PC-9 (cell line): ENCODE measurements at regions not wholly inside any gene's neighbourhood (a gene's known extent, or its start where the extent isn't known, plus 50 kb on each side); places are given as distances from the start of the nearest gene placed in this dataset.

Source experiments
- BruUV-seq: library from RNA; stranded (reverse); fragments of 400-500 nt; replicated peaks from 2 replicates; lab custom pipeline; 2021; lab: Mats Ljungman, UMichigan
- CTCF ChIA-PET: fragments of 300-600 bp; sonication (Branson Sonifier 250); formaldehyde crosslinking; loops from one replicate; lab custom pipeline; 2022; ENCODE audit warnings: antibody characterized with exemption; lab: Charles Lee
- POLR2A ChIA-PET: fragments of 300-600 bp; sonication (Branson Sonifier 250); formaldehyde crosslinking; loops from one replicate; lab custom pipeline; 2022; ENCODE audit warnings: antibody characterized with exemption; ENCODE audit not compliant: unreplicated experiment; lab: Charles Lee
- DNase-seq, 2 experiments: peaks; one replicate each; pipeline versions ENCODE4 v3.0.0 to v3.0.0-alpha.2; 2015 to 2022; ENCODE audit warnings: mixed read lengths in 1 of 2
- H2AFZ ChIP-seq: fragments of 200-600 bp; sonication (generic); 2 replicates; pipeline ENCODE4 v1.8.1; 2017; ENCODE audit warnings: antibody characterized with exemption
- H3F3A ChIP-seq: fragments of 200-600 bp; sonication (generic); 2 replicates; pipeline ENCODE4 v1.8.1; 2017; ENCODE audit warnings: antibody characterized with exemption, mild to moderate bottlenecking, low read depth; ENCODE audit not compliant: insufficient read depth
- H3K27ac ChIP-seq: fragments of 200-600 bp; sonication (generic); 2 replicates; pipeline ENCODE4 v1.6.1; 2016; ENCODE audit warnings: mixed run types
- H3K27me3 ChIP-seq: fragments of 200-600 bp; sonication (generic); 2 replicates; pipeline ENCODE4 v1.6.1; 2016; ENCODE audit warnings: low read depth, mixed run types; ENCODE audit not compliant: insufficient read depth
- H3K36me3 ChIP-seq: fragments of 200-600 bp; sonication (generic); 2 replicates; pipeline ENCODE4 v1.6.1; 2016; ENCODE audit warnings: low read depth, mixed run types
- H3K4me1 ChIP-seq: fragments of 200-600 bp; sonication (generic); replicated peaks from 2 replicates; pipeline ENCODE4 v1.6.1; 2016; ENCODE audit warnings: mixed run types; ENCODE audit not compliant: insufficient read depth
- H3K4me2 ChIP-seq: fragments of 200-600 bp; sonication (generic); 2 replicates; pipeline ENCODE4 v1.6.1; 2017; ENCODE audit warnings: mixed run types
- H3K4me3 ChIP-seq: fragments of 200-600 bp; sonication (generic); 2 replicates; pipeline ENCODE4 v1.6.1; 2016; ENCODE audit warnings: mixed run types
- H3K79me2 ChIP-seq: fragments of 200-600 bp; sonication (generic); 2 replicates; pipeline ENCODE4 v1.6.1; 2017; ENCODE audit warnings: low read depth, mixed run types
- H3K9me2 ChIP-seq: fragments of 200-600 bp; sonication (generic); 2 replicates; pipeline ENCODE4 v1.8.1; 2017; ENCODE audit warnings: mild to moderate bottlenecking; ENCODE audit not compliant: insufficient read depth
- H3K9me3 ChIP-seq: fragments of 200-600 bp; sonication (generic); 2 replicates; pipeline ENCODE4 v1.8.1; 2016; ENCODE audit warnings: low read depth; ENCODE audit not compliant: insufficient read depth
- H4K20me1 ChIP-seq: fragments of 200-600 bp; sonication (generic); 2 replicates; pipeline ENCODE4 v1.8.1; 2017; ENCODE audit not compliant: insufficient read depth
- CTCF ChIP-seq: fragments of 200-600 bp; sonication (generic); conservative IDR thresholded peaks from 2 replicates; pipeline ENCODE4 v1.6.1; 2017; ENCODE audit warnings: mixed run types, antibody characterized with exemption, mild to moderate bottlenecking, moderate library complexity
- EZH2 ChIP-seq: fragments of 200-600 bp; sonication (generic); IDR thresholded peaks from 2 replicates; pipeline ENCODE4 v1.8.0; 2017; ENCODE audit warnings: antibody characterized with exemption, low read depth
- intact Hi-C: fragments of 100-400 bp; cut with micrococcal nuclease; formaldehyde crosslinking; loops from one replicate; pipeline ENCODE4 v1.10.0; 2022; ENCODE audit not compliant: unreplicated experiment

DNA sequence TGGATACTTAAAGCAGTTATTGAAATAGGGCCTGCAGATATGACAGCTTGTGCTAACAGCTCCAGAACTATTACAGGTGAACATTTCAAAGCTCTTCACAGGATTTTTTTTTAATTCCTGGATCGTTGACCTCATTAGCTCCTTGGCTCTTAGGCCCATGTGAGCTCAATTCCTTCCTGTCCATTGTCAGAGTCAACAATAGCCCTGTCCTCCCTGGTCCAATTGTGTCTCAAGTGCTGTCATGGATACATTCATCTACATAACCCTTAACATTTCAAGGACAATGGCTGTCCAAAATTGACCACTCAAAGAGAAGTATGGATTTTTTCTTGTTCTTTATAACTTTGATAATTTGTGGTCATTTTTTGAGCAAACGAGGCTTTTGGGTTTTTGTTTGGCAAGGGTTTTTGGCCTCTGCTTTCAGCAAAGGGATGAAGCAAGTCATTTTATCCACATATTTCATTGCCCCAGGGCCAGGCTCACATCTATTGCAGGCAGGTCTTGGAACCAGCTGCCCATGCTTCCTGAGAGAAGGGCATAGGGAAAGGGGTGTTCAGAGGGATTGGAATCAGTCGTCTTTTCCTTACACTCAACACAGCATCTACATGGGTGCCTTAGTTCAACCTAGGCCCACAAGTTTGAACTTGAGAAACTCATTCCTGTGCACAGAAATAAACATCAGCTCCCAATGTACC, 282.1 kb downstream of the TPBG start:
- intact Hi-C loops, result no loop called here
- Histone ChIP-seq H3K27me3 (no peaks in the 10 kb centered on the region), H3F3A (peaks cover 12% of the 10 kb centered on the region; the same call in 1 of the 2 replicates), H4K20me1 (no peaks in the 10 kb centered on the region), H3K79me2 (no peaks in the 10 kb centered on the region), H3K4me2 (peak overlapping the region; percentile 30), H3K9me2 (no peaks in the 10 kb centered on the region), H3K27ac (peak overlapping the region; percentile 27), H3K4me1 (peaks cover 21% of the 10 kb centered on the region), H3K4me3 (no peak overlapping the region), H3K9me3 (no peaks in the 10 kb centered on the region), H3K36me3 (no peaks in the 10 kb centered on the region), H2AFZ (no peak overlapping the region)
- BruUV-seq, result no TSS peak
- no peak for TF ChIP-seq EZH2
- no peak for TF ChIP-seq CTCF
- CTCF ChIA-PET, result no interaction called here
- no peak for DNase-seq
- POLR2A ChIA-PET, result no interaction called here

DNA sequence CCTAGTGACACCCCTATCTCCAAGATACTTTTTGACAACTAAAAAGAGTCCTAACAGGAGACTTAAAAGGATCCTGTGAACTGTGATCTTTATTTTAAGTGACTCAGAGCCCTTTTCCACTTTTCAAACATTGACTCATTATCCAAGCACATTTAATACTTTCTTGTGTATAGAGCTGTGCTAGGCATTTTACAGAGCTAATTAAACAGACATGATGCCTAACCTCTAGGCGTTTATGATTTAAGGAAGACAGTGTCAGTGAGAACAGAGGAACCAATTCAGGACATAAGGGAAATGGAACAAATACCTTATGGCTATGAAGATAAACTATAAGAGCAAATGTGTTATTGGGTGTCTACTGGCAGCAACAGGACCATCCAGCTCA, 282.6 kb downstream of the TPBG start:
- no peaks in the 10 kb centered on the region for H4K20me1 ChIP-seq
- ChIA-PET CTCF (no interaction called here), POLR2A (no interaction called here)
- no peak for TF ChIP-seq CTCF
- peak in 1 of 2 experiments; percentile 43 for DNase-seq
- H3F3A ChIP-seq, result peaks cover 12% of the 10 kb centered on the region; the same call in 1 of the 2 replicates
- H3K27ac ChIP-seq, result peak overlapping the region; percentile 27; the same call in 1 of the 2 replicates
- H3K4me2 ChIP-seq, result peak overlapping the region; percentile 30
- no peaks in the 10 kb centered on the region for H3K9me2 ChIP-seq
- no peak overlapping the region for H3K4me3 ChIP-seq
- no peaks in the 10 kb centered on the region for H3K9me3 ChIP-seq
- H3K4me1 ChIP-seq, result peaks cover 21% of the 10 kb centered on the region
- no peaks in the 10 kb centered on the region for H3K36me3 ChIP-seq
- H3K79me2 ChIP-seq, result no peaks in the 10 kb centered on the region
- no peak overlapping the region for H2AFZ ChIP-seq
- BruUV-seq, result no TSS peak
- no peaks in the 10 kb centered on the region for H3K27me3 ChIP-seq
- intact Hi-C loops, result no loop called here

- ChIA-PET CTCF (no interaction called here), POLR2A (no interaction called here)
- TF ChIP-seq CTCF (no peak), EZH2 (no peak)
- H3F3A ChIP-seq, result peaks cover under 1% of the 10 kb centered on the region; the same call in 1 of the 2 replicates
- no peaks in the 10 kb centered on the region for H3K27me3 ChIP-seq
- H3K79me2 ChIP-seq, result no peaks in the 10 kb centered on the region
- intact Hi-C loops, result no loop called here
- H3K9me2 ChIP-seq, result no peaks in the 10 kb centered on the region
- H3K4me3 ChIP-seq, result no peak overlapping the region
- no peaks in the 10 kb centered on the region for H3K36me3 ChIP-seq
- no TSS peak for BruUV-seq
- H3K4me2 ChIP-seq, result no peak overlapping the region
- no peaks in the 10 kb centered on the region for H3K9me3 ChIP-seq
- no peak overlapping the region for H3K27ac ChIP-seq
- no peak for DNase-seq
- H3K4me1 ChIP-seq, result peaks cover 3% of the 10 kb centered on the region
- no peaks in the 10 kb centered on the region for H4K20me1 ChIP-seq
- no peak overlapping the region for H2AFZ ChIP-seq
These were observed 288.3 kb downstream of the TPBG start for GRCh38 chr6:82651845-82652335.
